ENCODE measurements at regions not wholly inside any gene's neighbourhood (a gene's known extent, or its start where the extent isn't known, plus 50 kb on each side); places are given as distances from the start of the nearest gene placed in this dataset.

GRCh38 chr9:126217250-126217653 lies 109.4 kb upstream of the MVB12B start:
- Histone ChIP-seq H3K4me3 (no peak overlapping the region), H3K79me2 (ENCODE audit: control insufficient read depth, insufficient read depth, low read length) (no peaks in the 10 kb centered on the region), H3K27me3 (ENCODE audit: control insufficient read depth in 2 of 2, insufficient read depth in 2 of 2, low read length in 2 of 2) (peaks cover 0 to 18% of the 10 kb centered on the region in 2 experiments; a peak in 3 of 5 replicates), H3K4me1 (replicated peaks in 1 of 2; ENCODE audit: control insufficient read depth in 2 of 2, insufficient read depth in 2 of 2, low read length in 2 of 2) (no peaks in the 10 kb centered on the region), H3K9me1 (ENCODE audit: control insufficient read depth, insufficient read depth, low read length) (no peaks in the 10 kb centered on the region), H3K9me3 (replicated peaks; ENCODE audit: control insufficient read depth, insufficient read depth, low read depth, low read length) (no peaks in the 10 kb centered on the region), H4K20me1 (replicated peaks; ENCODE audit: control insufficient read depth, insufficient read depth, low read length) (no peaks in the 10 kb centered on the region), H3K4me2 (ENCODE audit: insufficient read depth, low read length) (no peak overlapping the region), H3K27ac (ENCODE audit: extremely low read depth, low read depth, low read length) (no peak overlapping the region), H3K36me3 (ENCODE audit: control insufficient read depth, insufficient read depth, low read length) (no peaks in the 10 kb centered on the region), H3K9ac (ENCODE audit: insufficient read depth in 1 of 2, low read depth in 2 of 2, low read length in 2 of 2) (no peak overlapping the region), H2AFZ (ENCODE audit: low read depth, low read length) (no peak overlapping the region)
- ChIA-PET POLR2A (no interaction called here), CTCF (ENCODE audit: low intra/inter-chr PET ratio) (no interaction called here)
- DNase-seq (ENCODE audit: extremely low read depth in 1 of 4, low spot score in 3 of 4) (no peak), ATAC-seq (no peak), FAIRE-seq (no peak)
- BruUV-seq (replicated peaks): no TSS peak
- WGBS (ENCODE audit: insufficient coverage, low coverage, missing lambda C conversion rate): 0% methylated on average over 5 of the region's 5 CpGs
- intact Hi-C loops (cut with micrococcal nuclease) (no loop called here), in situ Hi-C loops (cut with MboI) (no loop called here)
- TF ChIP-seq, protein P1, sequence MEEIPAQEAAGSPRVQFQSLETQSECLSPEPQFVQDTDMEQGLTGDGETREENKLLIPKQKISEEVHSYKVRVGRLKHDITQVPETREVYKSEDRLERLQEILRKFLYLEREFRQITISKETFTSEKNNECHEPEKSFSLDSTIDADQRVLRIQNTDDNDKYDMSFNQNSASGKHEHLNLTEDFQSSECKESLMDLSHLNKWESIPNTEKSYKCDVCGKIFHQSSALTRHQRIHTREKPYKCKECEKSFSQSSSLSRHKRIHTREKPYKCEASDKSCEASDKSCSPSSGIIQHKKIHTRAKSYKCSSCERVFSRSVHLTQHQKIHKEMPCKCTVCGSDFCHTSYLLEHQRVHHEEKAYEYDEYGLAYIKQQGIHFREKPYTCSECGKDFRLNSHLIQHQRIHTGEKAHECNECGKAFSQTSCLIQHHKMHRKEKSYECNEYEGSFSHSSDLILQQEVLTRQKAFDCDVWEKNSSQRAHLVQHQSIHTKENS (CRISPR knock-in tag; IDR thresholded peaks at IDR 0.05): no peak
- TF ChIP-seq, protein P2, sequence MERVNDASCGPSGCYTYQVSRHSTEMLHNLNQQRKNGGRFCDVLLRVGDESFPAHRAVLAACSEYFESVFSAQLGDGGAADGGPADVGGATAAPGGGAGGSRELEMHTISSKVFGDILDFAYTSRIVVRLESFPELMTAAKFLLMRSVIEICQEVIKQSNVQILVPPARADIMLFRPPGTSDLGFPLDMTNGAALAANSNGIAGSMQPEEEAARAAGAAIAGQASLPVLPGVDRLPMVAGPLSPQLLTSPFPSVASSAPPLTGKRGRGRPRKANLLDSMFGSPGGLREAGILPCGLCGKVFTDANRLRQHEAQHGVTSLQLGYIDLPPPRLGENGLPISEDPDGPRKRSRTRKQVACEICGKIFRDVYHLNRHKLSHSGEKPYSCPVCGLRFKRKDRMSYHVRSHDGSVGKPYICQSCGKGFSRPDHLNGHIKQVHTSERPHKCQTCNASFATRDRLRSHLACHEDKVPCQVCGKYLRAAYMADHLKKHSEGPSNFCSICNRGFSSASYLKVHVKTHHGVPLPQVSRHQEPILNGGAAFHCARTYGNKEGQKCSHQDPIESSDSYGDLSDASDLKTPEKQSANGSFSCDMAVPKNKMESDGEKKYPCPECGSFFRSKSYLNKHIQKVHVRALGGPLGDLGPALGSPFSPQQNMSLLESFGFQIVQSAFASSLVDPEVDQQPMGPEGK (CRISPR knock-in tag; IDR thresholded peaks at IDR 0.05; ENCODE audit: borderline replicate concordance): no peak
- TF ChIP-seq, protein P3, sequence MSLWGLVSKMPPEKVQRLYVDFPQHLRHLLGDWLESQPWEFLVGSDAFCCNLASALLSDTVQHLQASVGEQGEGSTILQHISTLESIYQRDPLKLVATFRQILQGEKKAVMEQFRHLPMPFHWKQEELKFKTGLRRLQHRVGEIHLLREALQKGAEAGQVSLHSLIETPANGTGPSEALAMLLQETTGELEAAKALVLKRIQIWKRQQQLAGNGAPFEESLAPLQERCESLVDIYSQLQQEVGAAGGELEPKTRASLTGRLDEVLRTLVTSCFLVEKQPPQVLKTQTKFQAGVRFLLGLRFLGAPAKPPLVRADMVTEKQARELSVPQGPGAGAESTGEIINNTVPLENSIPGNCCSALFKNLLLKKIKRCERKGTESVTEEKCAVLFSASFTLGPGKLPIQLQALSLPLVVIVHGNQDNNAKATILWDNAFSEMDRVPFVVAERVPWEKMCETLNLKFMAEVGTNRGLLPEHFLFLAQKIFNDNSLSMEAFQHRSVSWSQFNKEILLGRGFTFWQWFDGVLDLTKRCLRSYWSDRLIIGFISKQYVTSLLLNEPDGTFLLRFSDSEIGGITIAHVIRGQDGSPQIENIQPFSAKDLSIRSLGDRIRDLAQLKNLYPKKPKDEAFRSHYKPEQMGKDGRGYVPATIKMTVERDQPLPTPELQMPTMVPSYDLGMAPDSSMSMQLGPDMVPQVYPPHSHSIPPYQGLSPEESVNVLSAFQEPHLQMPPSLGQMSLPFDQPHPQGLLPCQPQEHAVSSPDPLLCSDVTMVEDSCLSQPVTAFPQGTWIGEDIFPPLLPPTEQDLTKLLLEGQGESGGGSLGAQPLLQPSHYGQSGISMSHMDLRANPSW (CRISPR knock-in tag; IDR thresholded peaks at IDR 0.05): no peak
- TF ChIP-seq FOXP1 (CRISPR knock-in tag; IDR thresholded peaks at IDR 0.05) (no peak), ARID1B (IDR thresholded peaks at IDR 0.05) (no peak)

Data from K562 (cell line).